MM.1S (cell line): ENCODE measurements at regions not wholly inside any gene's neighbourhood (a gene's known extent, or its start where the extent isn't known, plus 50 kb on each side); places are given as distances from the start of the nearest gene placed in this dataset.

ENCODE experiments used
- DNase-seq: peaks from one replicate; pipeline ENCODE4 v3.0.0-alpha.2; 2015
- H2AFZ ChIP-seq: fragments of 300-600 bp; sonication (generic); 2 replicates; pipeline ENCODE4 v1.6.0; 2016; ENCODE audit warnings: antibody characterized with exemption, low read length
- H3F3A ChIP-seq: fragments of 300-600 bp; sonication (generic); 2 replicates; pipeline ENCODE4 v1.6.1; 2016; ENCODE audit warnings: mild to moderate bottlenecking, antibody characterized with exemption, low read length, moderate library complexity, mixed read lengths; ENCODE audit not compliant: insufficient read depth
- H3K27ac ChIP-seq: fragments of 300-600 bp; sonication (generic); 2 replicates; pipeline ENCODE4 v1.5.1; 2016; ENCODE audit warnings: mild to moderate bottlenecking, low read length
- H3K27me3 ChIP-seq: fragments of 300-600 bp; sonication (generic); replicated peaks from 2 replicates; pipeline ENCODE4 v1.6.0; 2016; ENCODE audit warnings: low read length; ENCODE audit not compliant: insufficient read depth
- H3K36me3 ChIP-seq: fragments of 300-600 bp; sonication (generic); replicated peaks from 2 replicates; pipeline ENCODE4 v1.6.1; 2016; ENCODE audit warnings: mild to moderate bottlenecking, low read length, mixed read lengths; ENCODE audit not compliant: insufficient read depth
- H3K4me1 ChIP-seq: fragments of 300-600 bp; sonication (generic); 2 replicates; pipeline ENCODE4 v1.6.1; 2016; ENCODE audit warnings: low read length, mixed read lengths
- H3K4me2 ChIP-seq: fragments of 300-600 bp; sonication (generic); 2 replicates; pipeline ENCODE4 v1.6.0; 2016; ENCODE audit warnings: low read depth, low read length
- H3K4me3 ChIP-seq: fragments of 300-600 bp; sonication (generic); 2 replicates; pipeline ENCODE4 v1.5.1; 2016; ENCODE audit warnings: low read length, mixed read lengths
- H3K79me2 ChIP-seq: fragments of 300-600 bp; sonication (generic); 2 replicates; pipeline ENCODE4 v1.6.1; 2016; ENCODE audit warnings: mixed run types, low read length, mixed read lengths
- H3K9ac ChIP-seq: fragments of 300-600 bp; sonication (generic); 2 replicates; pipeline ENCODE4 v1.6.1; 2016; ENCODE audit warnings: low read length, mixed read lengths
- H3K9me2 ChIP-seq: fragments of 300-600 bp; sonication (generic); replicated peaks from 2 replicates; pipeline ENCODE4 v1.6.1; 2016; ENCODE audit warnings: mild to moderate bottlenecking, low read length, mixed read lengths; ENCODE audit not compliant: insufficient read depth
- H3K9me3 ChIP-seq: fragments of 300-600 bp; sonication (generic); replicated peaks from 2 replicates; pipeline ENCODE4 v1.6.1; 2016; ENCODE audit warnings: mild to moderate bottlenecking, low read length, mixed read lengths; ENCODE audit not compliant: insufficient read depth
- H4K20me1 ChIP-seq: fragments of 300-600 bp; sonication (generic); 2 replicates; pipeline ENCODE4 v1.6.1; 2016; ENCODE audit warnings: mild to moderate bottlenecking, low read length, moderate library complexity, mixed read lengths; ENCODE audit not compliant: insufficient read depth
- EZH2 ChIP-seq: fragments of 300-600 bp; sonication (generic); optimal IDR thresholded peaks from 2 replicates; pipeline ENCODE3; 2017; ENCODE audit warnings: low read depth, mild to moderate bottlenecking, antibody characterized with exemption, low read length, mixed read lengths
- EZH2phosphoT487 ChIP-seq: fragments of 300-600 bp; sonication (generic); IDR thresholded peaks from 2 replicates; pipeline ENCODE4 v1.6.1; 2018; ENCODE audit warnings: antibody characterized with exemption, low read length
- TF ChIP-seq, protein P1 (sequence below): fragments of 300-600 bp; sonication (generic); IDR thresholded peaks from 2 replicates; pipeline ENCODE4 v1.5.1; 2016; ENCODE audit warnings: antibody characterized with exemption, low read length, mixed read lengths

DNA sequence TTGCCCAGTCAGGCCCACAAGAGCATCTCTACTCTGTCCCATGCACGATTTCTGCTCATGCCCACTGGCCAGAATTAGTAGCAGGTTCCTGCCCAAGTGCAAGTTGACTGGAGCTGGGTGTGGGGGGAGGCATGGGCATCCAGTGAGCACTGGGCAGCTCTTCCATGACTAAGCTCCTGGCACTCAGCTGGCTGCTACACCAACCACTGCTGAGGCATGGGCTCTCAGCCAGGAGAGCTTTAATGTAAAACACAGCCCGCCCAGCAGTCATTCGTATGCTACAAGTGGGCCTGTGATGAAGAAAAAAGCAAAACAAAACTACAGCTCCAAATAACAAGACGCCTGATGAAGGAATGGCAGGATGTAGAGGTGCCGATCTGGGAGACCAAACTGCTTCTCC lies 335.4 kb upstream of the PFKP start:
- no peaks in the 10 kb centered on the region for H3K79me2 ChIP-seq
- no peaks in the 10 kb centered on the region for H3K9me3 ChIP-seq
- no peak overlapping the region for H3K4me3 ChIP-seq
- H3K27ac ChIP-seq, result no peak overlapping the region
- no peak overlapping the region for H3K9ac ChIP-seq
- no peak overlapping the region for H3K4me2 ChIP-seq
- TF ChIP-seq, protein P1, sequence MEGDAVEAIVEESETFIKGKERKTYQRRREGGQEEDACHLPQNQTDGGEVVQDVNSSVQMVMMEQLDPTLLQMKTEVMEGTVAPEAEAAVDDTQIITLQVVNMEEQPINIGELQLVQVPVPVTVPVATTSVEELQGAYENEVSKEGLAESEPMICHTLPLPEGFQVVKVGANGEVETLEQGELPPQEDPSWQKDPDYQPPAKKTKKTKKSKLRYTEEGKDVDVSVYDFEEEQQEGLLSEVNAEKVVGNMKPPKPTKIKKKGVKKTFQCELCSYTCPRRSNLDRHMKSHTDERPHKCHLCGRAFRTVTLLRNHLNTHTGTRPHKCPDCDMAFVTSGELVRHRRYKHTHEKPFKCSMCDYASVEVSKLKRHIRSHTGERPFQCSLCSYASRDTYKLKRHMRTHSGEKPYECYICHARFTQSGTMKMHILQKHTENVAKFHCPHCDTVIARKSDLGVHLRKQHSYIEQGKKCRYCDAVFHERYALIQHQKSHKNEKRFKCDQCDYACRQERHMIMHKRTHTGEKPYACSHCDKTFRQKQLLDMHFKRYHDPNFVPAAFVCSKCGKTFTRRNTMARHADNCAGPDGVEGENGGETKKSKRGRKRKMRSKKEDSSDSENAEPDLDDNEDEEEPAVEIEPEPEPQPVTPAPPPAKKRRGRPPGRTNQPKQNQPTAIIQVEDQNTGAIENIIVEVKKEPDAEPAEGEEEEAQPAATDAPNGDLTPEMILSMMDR, result no peak
- no peaks in the 10 kb centered on the region for H3K36me3 ChIP-seq
- no peak overlapping the region for H2AFZ ChIP-seq
- H3K4me1 ChIP-seq, result no peaks in the 10 kb centered on the region
- H3K27me3 ChIP-seq, result no peaks in the 10 kb centered on the region
- DNase-seq, result no peak
- no peaks in the 10 kb centered on the region for H4K20me1 ChIP-seq
- H3F3A ChIP-seq, result no peaks in the 10 kb centered on the region
- H3K9me2 ChIP-seq, result no peaks in the 10 kb centered on the region

GRCh38 chr10:2729197-2729596 lies 338.2 kb upstream of the PFKP start:
- H3K9me2 ChIP-seq, result no peaks in the 10 kb centered on the region
- no peak overlapping the region for H3K4me3 ChIP-seq
- H2AFZ ChIP-seq, result no peak overlapping the region
- no peaks in the 10 kb centered on the region for H4K20me1 ChIP-seq
- H3K79me2 ChIP-seq, result no peaks in the 10 kb centered on the region
- H3K9ac ChIP-seq, result no peak overlapping the region
- no peak overlapping the region for H3K4me2 ChIP-seq
- TF ChIP-seq EZH2 (no peak), EZH2phosphoT487 (no peak)
- TF ChIP-seq, protein P1, result no peak
- H3K36me3 ChIP-seq, result no peaks in the 10 kb centered on the region
- no peaks in the 10 kb centered on the region for H3F3A ChIP-seq
- DNase-seq, result no peak
- no peaks in the 10 kb centered on the region for H3K27me3 ChIP-seq
- H3K4me1 ChIP-seq, result no peaks in the 10 kb centered on the region
- H3K9me3 ChIP-seq, result no peaks in the 10 kb centered on the region
- H3K27ac ChIP-seq, result no peak overlapping the region

GRCh38 chr10:2728087-2728486 lies 339.3 kb upstream of the PFKP start:
- no peaks in the 10 kb centered on the region for H3K9me3 ChIP-seq
- H3K4me1 ChIP-seq, result no peaks in the 10 kb centered on the region
- DNase-seq, result no peak
- H3K9me2 ChIP-seq, result no peaks in the 10 kb centered on the region
- no peak overlapping the region for H2AFZ ChIP-seq
- TF ChIP-seq EZH2 (no peak), EZH2phosphoT487 (no peak)
- TF ChIP-seq, protein P1, result no peak
- no peaks in the 10 kb centered on the region for H3K79me2 ChIP-seq
- H3K27me3 ChIP-seq, result no peaks in the 10 kb centered on the region
- no peak overlapping the region for H3K4me3 ChIP-seq
- no peaks in the 10 kb centered on the region for H3K36me3 ChIP-seq
- H3F3A ChIP-seq, result no peaks in the 10 kb centered on the region
- H3K9ac ChIP-seq, result no peak overlapping the region
- H3K27ac ChIP-seq, result no peak overlapping the region
- no peaks in the 10 kb centered on the region for H4K20me1 ChIP-seq
- no peak overlapping the region for H3K4me2 ChIP-seq
